Lower leg skin (tissue), 3 donors: ENCODE measurements at regions not wholly inside any gene's neighbourhood (a gene's known extent, or its start where the extent isn't known, plus 50 kb on each side); places are given as distances from the start of the nearest gene placed in this dataset.

Experiments used
- CTCF ChIP-seq, 3 donors: fragments of 450-650 bp; IDR thresholded peaks; one replicate each; pipeline ENCODE4 v1.5.1; 2016; ENCODE audit warnings: antibody characterized with exemption in 3 of 3, mild to moderate bottlenecking in 3 of 3, moderate library complexity in 2 of 3
- POLR2A ChIP-seq, 2 donors: fragments of 450-650 bp; IDR thresholded peaks; one replicate each; pipeline ENCODE4 v1.6.1; 2016 to 2017; ENCODE audit warnings: antibody characterized with exemption in 2 of 2, mild to moderate bottlenecking in 1 of 2, moderate library complexity in 1 of 2

GRCh38 chr1:193432979-193433587, 246.7 kb upstream of the B3GALT2 start:
- TF ChIP-seq CTCF (IDR thresholded peaks at IDR 0.05) (no peak), POLR2A (IDR thresholded peaks at IDR 0.05) (no peak)
